ENCODE measurements at regions not wholly inside any gene's neighbourhood (a gene's known extent, or its start where the extent isn't known, plus 50 kb on each side); places are given as distances from the start of the nearest gene placed in this dataset.

DNA sequence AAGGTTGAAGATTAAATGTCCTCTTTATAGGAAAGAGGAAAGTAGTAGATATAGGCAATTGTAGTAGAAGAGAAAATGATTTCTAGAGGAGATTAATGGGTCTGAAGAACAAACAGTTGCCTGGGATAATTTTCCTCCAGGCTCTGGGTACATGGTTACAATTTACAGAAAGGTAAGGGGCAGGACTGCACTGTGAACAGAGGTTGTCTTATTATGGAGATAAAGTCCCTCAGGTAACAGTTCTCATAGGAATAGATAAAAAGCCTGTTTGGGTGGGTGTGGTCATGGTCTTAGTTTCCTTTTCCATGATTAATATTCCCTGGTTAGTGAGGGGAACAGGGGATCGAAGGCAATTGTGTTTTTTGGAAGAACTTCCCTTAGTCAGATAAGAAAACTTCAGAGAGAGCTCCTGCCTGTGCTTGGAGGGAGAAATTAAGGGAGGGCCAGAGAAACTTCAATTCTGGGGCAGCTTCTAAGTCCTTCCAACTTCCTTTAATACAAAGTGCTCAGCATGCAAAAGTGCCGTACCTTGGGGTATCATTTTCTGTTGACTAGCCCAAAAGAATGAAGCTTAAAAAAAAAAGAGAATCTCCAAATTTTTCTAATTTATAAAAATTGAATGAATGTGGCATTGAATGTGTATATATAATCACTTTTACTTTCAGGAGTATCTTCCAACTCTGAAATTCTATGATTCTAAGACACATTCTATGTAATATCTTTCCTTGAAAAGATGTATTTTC lies 295.4 kb upstream of the USP25 start:
- Mint-ChIP-seq H3K4me1 (ENCODE audit: low read depth, unreplicated experiment) (no peaks in the 10 kb centered on the region), H3K9me3 (ENCODE audit: unreplicated experiment) (peaks cover 1% of the 10 kb centered on the region), H3K27me3 (ENCODE audit: unreplicated experiment) (no peaks in the 10 kb centered on the region), H3K4me3 (ENCODE audit: unreplicated experiment) (no peak overlapping the region), H3K27ac (ENCODE audit: unreplicated experiment) (no peak overlapping the region), H3K36me3 (ENCODE audit: unreplicated experiment) (no peaks in the 10 kb centered on the region)
- no peak for DNase-seq
- TF ChIP-seq, protein P1, sequence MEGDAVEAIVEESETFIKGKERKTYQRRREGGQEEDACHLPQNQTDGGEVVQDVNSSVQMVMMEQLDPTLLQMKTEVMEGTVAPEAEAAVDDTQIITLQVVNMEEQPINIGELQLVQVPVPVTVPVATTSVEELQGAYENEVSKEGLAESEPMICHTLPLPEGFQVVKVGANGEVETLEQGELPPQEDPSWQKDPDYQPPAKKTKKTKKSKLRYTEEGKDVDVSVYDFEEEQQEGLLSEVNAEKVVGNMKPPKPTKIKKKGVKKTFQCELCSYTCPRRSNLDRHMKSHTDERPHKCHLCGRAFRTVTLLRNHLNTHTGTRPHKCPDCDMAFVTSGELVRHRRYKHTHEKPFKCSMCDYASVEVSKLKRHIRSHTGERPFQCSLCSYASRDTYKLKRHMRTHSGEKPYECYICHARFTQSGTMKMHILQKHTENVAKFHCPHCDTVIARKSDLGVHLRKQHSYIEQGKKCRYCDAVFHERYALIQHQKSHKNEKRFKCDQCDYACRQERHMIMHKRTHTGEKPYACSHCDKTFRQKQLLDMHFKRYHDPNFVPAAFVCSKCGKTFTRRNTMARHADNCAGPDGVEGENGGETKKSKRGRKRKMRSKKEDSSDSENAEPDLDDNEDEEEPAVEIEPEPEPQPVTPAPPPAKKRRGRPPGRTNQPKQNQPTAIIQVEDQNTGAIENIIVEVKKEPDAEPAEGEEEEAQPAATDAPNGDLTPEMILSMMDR (IDR thresholded peaks at IDR 0.05; ENCODE audit: partially characterized antibody, unreplicated experiment), result no peak

DNA sequence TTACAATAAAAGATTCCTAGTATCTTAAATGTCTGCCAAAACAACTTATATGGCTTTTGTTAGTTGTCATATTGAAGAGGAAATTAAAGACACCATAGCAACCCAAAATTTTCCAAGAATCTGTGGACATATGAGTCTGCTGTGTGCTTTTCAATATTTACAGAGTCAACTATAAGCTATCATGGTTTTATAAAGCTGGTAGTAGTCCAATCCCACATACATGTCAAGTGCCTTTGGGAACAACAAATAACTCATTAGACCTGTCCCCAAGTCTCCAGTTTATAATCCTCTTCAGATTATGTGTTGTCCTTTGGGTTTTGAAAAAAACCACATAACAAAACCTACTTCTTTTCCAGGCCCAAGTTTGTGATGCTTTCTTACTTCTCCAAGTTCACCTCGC lies 293.8 kb upstream of the USP25 start:
- no peaks in the 10 kb centered on the region for H3K27me3 Mint-ChIP-seq (ENCODE audit: unreplicated experiment)
- DNase-seq, result no peak
- no peaks in the 10 kb centered on the region for H3K4me1 Mint-ChIP-seq (ENCODE audit: low read depth, unreplicated experiment)
- H3K27ac Mint-ChIP-seq (ENCODE audit: unreplicated experiment), result no peak overlapping the region
- H3K4me3 Mint-ChIP-seq (ENCODE audit: unreplicated experiment), result no peak overlapping the region
- H3K9me3 Mint-ChIP-seq (ENCODE audit: unreplicated experiment), result peaks cover 1% of the 10 kb centered on the region
- no peaks in the 10 kb centered on the region for H3K36me3 Mint-ChIP-seq (ENCODE audit: unreplicated experiment)
- TF ChIP-seq, protein P1 (IDR thresholded peaks at IDR 0.05; ENCODE audit: partially characterized antibody, unreplicated experiment), result no peak

DNA sequence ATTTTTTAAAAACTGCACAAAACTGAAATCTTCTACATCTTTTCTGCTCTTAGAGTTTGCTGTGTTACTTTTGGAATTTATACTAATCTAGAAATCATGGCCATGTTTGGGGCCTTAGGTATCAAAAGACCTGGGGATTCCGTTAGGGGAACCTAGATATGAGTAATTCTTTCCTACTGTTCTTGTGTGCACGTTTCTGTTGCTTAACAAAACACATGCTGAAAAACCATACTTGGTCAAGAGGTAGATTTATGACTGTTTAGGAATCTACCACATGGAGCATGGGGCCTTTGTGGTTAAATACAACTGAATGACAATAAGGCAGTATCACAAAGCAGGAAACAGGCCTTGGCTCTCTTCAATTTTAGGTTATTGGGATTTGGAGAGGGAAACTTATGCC lies 291.9 kb upstream of the USP25 start:
- no peak for DNase-seq
- Mint-ChIP-seq H3K27me3 (ENCODE audit: unreplicated experiment) (no peaks in the 10 kb centered on the region), H3K9me3 (ENCODE audit: unreplicated experiment) (no peaks in the 10 kb centered on the region), H3K27ac (ENCODE audit: unreplicated experiment) (no peak overlapping the region), H3K4me1 (ENCODE audit: low read depth, unreplicated experiment) (no peaks in the 10 kb centered on the region), H3K36me3 (ENCODE audit: unreplicated experiment) (no peaks in the 10 kb centered on the region), H3K4me3 (ENCODE audit: unreplicated experiment) (no peak overlapping the region)
- TF ChIP-seq, protein P1 (IDR thresholded peaks at IDR 0.05; ENCODE audit: partially characterized antibody, unreplicated experiment), result no peak

DNA sequence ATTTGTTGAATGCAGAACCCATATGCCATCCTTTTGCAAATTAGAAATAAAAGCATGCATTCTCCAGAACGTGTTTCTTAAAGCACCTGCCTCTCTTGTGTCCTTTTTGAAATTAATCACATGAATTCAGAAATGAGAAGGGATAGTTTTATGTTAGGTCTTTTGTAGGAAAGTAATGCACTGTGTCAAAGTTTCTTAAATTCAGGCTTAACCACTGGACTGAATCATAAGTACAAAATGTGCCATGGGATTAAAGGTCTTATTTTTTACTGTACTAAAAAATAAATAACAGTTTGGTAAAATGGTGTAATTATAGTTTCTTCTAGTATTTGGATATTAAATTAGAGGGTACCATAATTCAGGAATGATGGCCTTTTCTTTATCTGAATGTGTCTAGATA lies 290.1 kb upstream of the USP25 start:
- no peaks in the 10 kb centered on the region for H3K4me1 Mint-ChIP-seq (ENCODE audit: low read depth, unreplicated experiment)

DNA sequence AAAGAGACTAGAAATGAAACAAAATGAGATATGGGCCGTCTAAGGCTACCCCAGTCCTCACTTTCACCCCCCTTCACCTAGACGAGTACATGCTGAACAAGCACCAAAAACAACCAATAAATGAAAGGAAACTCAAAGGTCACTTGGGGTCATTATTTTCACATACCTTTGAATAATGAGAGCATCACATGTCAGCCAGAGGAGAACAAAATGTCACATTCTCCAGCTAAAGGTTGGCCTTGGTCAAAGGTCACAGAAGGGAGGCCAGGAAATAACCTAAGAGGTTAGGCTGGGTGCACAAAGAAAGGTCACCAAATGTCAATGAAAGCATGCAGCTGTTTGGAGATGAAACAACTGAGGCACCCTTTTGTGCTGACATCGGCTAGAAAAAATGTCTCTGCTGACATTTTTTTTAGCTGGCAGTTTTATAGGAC lies 288.7 kb upstream of the USP25 start:
- Mint-ChIP-seq H3K27me3 (ENCODE audit: unreplicated experiment) (peaks cover 1% of the 10 kb centered on the region), H3K4me1 (ENCODE audit: low read depth, unreplicated experiment) (no peaks in the 10 kb centered on the region), H3K9me3 (ENCODE audit: unreplicated experiment) (no peaks in the 10 kb centered on the region), H3K36me3 (ENCODE audit: unreplicated experiment) (no peaks in the 10 kb centered on the region), H3K4me3 (ENCODE audit: unreplicated experiment) (no peak overlapping the region), H3K27ac (ENCODE audit: unreplicated experiment) (no peak overlapping the region)
- TF ChIP-seq, protein P1 (IDR thresholded peaks at IDR 0.05; ENCODE audit: partially characterized antibody, unreplicated experiment), result no peak
- DNase-seq, result no peak

More for the DNA sequence above, 290.1 kb upstream of the USP25 start:
- no peak overlapping the region for H3K27ac Mint-ChIP-seq (ENCODE audit: unreplicated experiment)
- H3K36me3 Mint-ChIP-seq (ENCODE audit: unreplicated experiment), result no peaks in the 10 kb centered on the region
- TF ChIP-seq, protein P1 (IDR thresholded peaks at IDR 0.05; ENCODE audit: partially characterized antibody, unreplicated experiment), result no peak
- H3K4me3 Mint-ChIP-seq (ENCODE audit: unreplicated experiment), result no peak overlapping the region
- no peaks in the 10 kb centered on the region for H3K27me3 Mint-ChIP-seq (ENCODE audit: unreplicated experiment)
- no peak for DNase-seq
- H3K9me3 Mint-ChIP-seq (ENCODE audit: unreplicated experiment), result no peaks in the 10 kb centered on the region

All from glutamatergic neuron (in vitro differentiated cells).